ENCODE measurements at regions not wholly inside any gene's neighbourhood (a gene's known extent, or its start where the extent isn't known, plus 50 kb on each side); places are given as distances from the start of the nearest gene placed in this dataset.
"Not testable (repeated sequence)": the region's sequence is repeated elsewhere in the genome, so short reads cannot be mapped to it uniquely, and the experiment has no call there.

DNA sequence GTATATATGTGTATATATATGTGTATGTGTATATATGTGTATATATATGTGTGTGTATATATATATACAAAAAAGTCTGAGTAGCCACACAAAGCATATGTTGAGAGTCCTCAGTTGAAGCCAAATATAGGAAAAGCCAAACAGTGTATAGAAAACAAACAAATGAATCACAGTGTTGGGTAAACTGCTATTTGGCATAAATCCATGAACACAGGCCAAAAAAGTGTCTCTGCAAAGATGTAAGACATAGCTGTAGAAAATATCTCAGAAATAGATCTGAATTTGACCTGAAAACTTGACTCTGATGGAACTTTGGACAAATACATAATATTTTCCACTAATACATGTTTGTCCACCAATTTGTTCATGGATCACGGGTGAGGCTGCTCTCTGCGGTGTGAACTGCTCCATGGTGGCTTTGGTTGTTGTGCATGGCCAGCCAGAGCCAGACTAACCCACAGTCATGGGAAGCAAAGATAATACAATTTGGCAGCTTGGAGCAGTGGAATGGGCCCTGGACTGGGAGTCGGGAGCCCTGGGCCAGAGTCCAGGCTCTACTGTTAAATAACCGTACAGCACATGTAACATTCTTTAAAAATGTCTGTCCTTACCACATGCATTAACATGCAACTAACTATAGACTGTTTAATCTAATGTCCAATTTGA lies 76.9 kb upstream of the EED start:
- no peak for DNase-seq (ENCODE audit: low spot score)

- DNase-seq (ENCODE audit: low spot score), result not testable (repeated sequence)
Measured at GRCh38 chr11:86166287-86166686, 78.3 kb upstream of the EED start.

- DNase-seq (ENCODE audit: low spot score), result no peak
Measured at GRCh38 chr11:86164106-86164505, 80.4 kb upstream of the EED start.

DNA sequence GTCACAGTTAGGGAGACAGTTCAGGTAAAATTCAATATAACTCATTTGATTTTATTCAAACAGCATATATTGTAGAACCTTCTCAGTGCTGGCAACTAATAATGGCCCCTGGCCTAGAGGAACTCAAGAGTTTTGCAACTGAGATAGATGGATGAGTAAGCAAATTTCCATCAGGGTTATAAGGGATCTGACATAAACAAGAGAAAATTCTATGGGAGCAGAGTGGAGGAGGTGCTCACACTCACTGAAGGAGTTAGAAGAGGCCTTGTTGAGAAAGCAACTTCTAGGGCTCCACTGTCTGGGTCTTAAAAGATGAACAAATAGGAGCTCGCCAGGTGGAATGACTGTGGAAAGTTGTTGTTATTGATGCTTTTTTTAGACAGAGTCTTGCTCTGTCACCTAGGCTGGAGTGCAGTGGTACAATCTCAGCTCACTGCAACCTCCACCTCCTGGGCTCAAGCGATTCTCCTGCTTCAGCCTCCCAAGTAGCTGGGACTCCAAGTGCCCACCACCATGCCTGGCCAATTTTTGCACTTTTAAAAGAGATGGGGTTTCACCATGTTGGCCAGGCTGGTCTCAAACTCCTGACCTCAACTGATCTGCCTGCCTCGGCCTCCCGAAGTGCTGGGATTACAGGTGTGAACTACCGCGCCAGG lies 81.2 kb upstream of the EED start:
- DNase-seq (ENCODE audit: low spot score), result not testable (repeated sequence)

- DNase-seq (ENCODE audit: low spot score), result no peak
Measured at GRCh38 chr11:86162239-86162638, 82.3 kb upstream of the EED start.

GRCh38 chr11:86161837-86162236 lies 82.7 kb upstream of the EED start:
- no peak for DNase-seq (ENCODE audit: low spot score)

DNA sequence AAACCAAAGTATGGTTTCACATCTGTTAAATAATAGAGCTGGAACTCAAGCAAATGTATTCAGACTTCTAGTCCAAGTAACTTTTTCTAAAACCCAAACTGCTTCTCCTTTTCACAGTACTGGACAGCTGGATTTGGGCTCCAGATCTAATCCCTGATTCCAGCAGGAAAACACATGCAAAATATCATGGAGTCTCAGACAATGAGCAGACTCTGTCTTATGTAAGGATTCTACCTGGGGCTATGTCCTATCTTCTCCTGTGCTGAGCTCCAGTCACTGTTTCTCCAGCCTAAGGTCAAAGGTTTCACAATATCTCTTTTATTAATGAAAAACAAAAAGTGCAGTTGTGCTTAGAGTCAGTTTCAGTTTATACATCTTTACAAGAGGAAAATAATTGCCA lies 83.2 kb upstream of the EED start:
- no peak for DNase-seq (ENCODE audit: low spot score)

DNA sequence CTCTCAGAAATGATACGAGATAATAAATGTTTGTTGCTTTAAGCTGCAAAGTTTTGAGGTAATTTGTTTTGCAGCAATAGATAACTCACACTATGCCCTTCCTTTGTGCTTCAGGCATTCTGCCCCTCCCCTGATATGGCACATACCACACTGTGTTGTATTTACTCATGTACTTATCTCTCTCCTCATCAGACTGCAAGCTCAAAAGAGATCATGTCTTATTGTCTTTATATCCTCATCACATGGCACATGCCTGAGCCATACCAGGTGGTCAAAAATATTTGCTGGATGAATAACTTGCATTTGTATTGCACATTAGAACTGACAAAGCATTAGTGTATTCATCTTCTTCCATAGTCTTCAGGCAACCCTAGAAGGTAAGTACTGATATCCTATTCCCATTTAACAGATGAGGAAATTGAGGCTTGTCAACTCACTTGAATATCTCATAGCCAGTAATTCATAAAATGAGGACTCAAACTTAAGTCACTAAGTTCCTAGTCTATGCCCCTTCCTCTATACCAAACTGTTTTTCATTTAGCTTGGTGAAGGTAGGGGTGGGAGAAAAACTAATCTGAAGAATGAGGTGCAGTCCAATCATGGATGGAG lies 83.9 kb upstream of the EED start:
- no peak for DNase-seq (ENCODE audit: low spot score)

DNA sequence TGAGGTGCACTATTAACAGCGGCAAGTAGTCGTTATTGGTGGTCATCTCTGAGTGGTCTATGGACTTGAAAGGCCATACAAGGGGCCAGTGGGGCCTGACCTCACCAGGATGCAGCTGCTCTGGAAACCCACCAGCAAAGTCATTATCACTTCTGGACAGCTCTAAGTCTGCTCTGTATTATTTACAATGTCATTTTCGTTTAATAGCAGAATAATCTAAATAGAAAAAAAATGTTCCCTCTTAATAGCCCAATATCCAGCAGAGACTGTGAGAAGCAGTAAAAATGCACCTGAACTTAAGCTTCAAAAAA lies 85.0 kb upstream of the EED start:
- no peak for DNase-seq (ENCODE audit: low spot score)

DNA sequence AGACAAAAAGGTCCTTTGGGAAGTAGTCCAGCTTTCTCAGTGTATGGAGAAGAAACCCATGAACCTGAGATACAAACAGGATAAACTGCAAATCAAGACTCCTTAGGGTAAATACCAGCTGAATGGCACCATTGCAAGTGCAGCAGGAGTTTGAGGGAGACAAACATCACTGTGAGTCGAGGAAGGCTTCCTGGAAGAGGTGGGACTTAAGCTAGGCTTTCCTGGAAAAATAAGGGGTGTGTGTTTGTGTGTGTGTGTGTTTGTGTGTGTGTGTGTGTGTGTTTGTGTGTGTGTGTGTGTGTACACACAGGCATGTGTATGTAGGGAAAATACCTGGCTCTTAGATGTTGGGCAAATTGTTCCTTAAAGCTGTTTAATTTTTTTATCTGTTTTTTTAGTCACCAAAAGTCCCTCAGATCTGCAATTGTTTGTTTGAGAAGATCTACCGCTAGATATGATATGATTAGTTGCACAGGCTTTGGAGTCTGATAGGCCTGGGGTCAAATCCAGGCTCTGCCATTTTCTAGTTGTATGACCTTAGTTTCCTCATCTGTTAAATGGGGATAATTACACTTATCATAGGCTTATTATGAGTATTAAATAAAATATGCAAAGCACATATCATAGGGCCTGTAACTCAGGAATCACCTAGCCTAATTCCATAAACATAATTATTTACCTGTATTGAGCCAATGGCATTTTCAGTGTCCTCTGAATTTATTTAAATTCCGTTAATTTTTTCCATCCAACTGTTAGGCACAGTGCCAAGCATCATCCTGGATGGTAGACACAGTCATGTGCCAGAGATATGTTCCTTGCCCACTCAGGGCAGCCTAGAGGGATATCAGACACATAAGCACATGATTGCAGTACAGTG lies 85.6 kb upstream of the EED start:
- DNase-seq (ENCODE audit: low spot score), result no peak

DNA sequence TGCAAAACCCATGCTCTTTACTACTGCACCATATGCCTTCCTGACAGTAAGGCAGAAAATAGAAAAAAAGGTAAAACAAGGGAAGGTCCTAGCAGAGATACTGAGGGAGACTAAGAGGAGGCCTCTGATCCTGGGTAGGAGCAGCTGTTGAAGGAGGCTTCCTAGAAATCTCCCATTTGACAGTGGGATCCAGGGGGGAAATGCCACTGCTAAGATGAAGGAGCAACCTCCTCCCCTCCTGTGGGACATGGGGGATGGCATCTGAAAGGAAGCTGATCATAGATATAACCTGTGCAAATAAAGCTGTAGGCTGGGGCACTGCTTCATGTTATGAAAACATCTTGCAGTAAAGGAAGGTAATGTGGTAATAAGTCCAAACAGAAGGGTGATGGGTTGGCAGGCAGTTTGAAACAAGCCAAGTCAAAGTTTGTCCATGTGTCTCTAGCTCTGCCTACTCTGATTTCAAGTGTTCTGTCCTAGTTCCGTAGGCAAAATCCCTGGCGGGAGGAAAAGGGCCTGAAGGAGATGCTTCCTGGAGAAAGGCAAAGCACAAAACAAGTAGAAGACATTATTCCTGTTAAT lies 86.7 kb upstream of the EED start:
- no peak for DNase-seq (ENCODE audit: low spot score)

GRCh38 chr11:86156397-86156955 lies 87.6 kb upstream of the PICALM start:
- no peak for DNase-seq (ENCODE audit: low spot score)

GRCh38 chr11:86155200-86155844 lies 86.4 kb upstream of the PICALM start:
- DNase-seq (ENCODE audit: low spot score), result no peak

- no peak for DNase-seq (ENCODE audit: low spot score)
Measured at GRCh38 chr11:86153439-86153838, 84.6 kb upstream of the PICALM start.

- no peak for DNase-seq (ENCODE audit: low spot score)
Measured at GRCh38 chr11:86152901-86153300, 84.0 kb upstream of the PICALM start.

- no peak for DNase-seq (ENCODE audit: low spot score)
Measured at GRCh38 chr11:86152006-86152862, 83.3 kb upstream of the PICALM start.

DNA sequence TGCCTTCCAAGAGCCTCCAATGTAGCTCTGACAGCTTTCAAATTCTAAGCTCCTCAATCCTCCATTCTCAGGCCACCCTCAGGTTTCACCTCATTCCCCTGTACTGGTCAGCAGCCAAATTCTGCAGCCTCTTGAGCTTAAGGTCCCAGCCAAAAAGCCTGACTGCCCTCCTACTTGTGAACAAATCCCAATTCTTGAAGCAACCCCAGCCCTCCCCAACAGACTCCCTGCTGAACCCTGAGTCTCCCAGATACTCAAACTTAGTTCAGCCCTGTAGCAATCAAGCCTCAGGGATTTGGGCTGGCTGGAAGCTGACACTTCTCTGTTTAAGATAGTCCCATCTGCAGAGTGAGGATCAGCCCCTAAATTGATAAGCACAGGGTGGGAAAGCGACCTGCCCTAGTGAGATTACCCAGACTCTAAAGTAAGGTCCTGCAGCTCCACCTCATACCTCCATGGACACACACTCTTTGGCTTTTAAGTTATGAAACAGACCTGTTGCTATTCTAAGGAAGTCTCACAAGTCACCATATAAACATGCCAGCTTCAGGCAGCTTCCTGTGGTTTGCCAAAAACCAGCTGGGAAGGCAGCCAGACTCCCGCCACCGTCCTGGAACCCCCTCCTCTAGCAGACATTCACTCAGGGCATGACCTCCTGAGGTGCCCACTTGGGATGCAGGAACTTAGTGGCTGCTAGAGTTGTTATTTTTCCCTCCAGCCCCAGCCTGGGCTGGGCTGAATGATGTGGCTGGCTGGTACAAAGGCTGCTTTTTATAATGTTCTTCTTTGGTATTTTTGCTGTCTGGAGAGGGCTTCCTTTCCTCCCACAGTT lies 82.5 kb upstream of the PICALM start:
- no peak for DNase-seq (ENCODE audit: low spot score)

DNA sequence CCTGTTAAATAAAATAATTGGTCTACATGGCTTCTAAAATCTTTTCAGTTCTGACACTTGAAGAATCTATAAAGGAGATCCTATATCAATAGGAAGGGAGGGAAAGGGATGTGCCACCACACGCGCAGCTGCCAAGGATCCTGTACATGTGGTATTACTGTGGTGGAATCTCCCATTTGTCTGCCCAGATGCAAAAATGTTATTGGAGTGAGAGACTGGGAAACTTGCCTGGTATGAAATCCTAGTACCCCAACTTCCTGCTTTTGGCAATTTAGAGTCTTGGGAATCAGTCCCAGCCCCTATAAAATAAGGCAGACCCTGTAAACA lies 81.9 kb upstream of the PICALM start:
- DNase-seq (ENCODE audit: low spot score), result no peak

GRCh38 chr11:86149792-86150191 lies 80.9 kb upstream of the PICALM start:
- no peak for DNase-seq (ENCODE audit: low spot score)

GRCh38 chr11:86148345-86148747 lies 79.5 kb upstream of the PICALM start:
- DNase-seq (ENCODE audit: low spot score), result no peak

Measured in germinal center (tissue), 1 donor.